Fibroblast of gingiva (primary cell): ENCODE measurements at regions not wholly inside any gene's neighbourhood (a gene's known extent, or its start where the extent isn't known, plus 50 kb on each side); places are given as distances from the start of the nearest gene placed in this dataset.
"Not testable (repeated sequence)": the region's sequence is repeated elsewhere in the genome, so short reads cannot be mapped to it uniquely, and the experiment has no call there.

Experiments
- DNase-seq: peaks from one replicate; pipeline ENCODE4 v3.0.0-alpha.2; 2011; ENCODE audit warnings: low read depth

GRCh38 chr20:51125780-51126179, 102.9 kb upstream of the KCNG1 start:
- DNase-seq: no peak

- no peak for DNase-seq
Observed at GRCh38 chr20:51125105-51125504, 102.2 kb upstream of the KCNG1 start.

GRCh38 chr20:51123887-51124286, 101.0 kb upstream of the KCNG1 start:
- DNase-seq: not testable (repeated sequence)

GRCh38 chr20:51122931-51123658, 100.2 kb upstream of the KCNG1 start:
- DNase-seq: no peak

GRCh38 chr20:51121901-51122412, 99.0 kb upstream of the KCNG1 start:
- no peak for DNase-seq

GRCh38 chr20:51121272-51121671, 98.4 kb upstream of the KCNG1 start:
- no peak for DNase-seq

GRCh38 chr20:51120868-51121267, 98.0 kb upstream of the KCNG1 start:
- no peak for DNase-seq

- no peak for DNase-seq
Observed at GRCh38 chr20:51120438-51120837, 97.5 kb upstream of the KCNG1 start.

GRCh38 chr20:51119914-51120313, 97.0 kb upstream of the KCNG1 start:
- no peak for DNase-seq

- no peak for DNase-seq
Observed at GRCh38 chr20:51118985-51119527, 96.1 kb upstream of the KCNG1 start.

- DNase-seq: no peak
Observed at GRCh38 chr20:51118216-51118615, 95.3 kb upstream of the KCNG1 start.

GRCh38 chr20:51116765-51117686, 94.1 kb upstream of the KCNG1 start:
- no peak for DNase-seq

- no peak for DNase-seq
Observed at GRCh38 chr20:51111290-51111689, 88.4 kb upstream of the KCNG1 start.

GRCh38 chr20:51108638-51109363, 85.9 kb upstream of the KCNG1 start:
- no peak for DNase-seq

GRCh38 chr20:51106011-51106410, 83.1 kb upstream of the KCNG1 start:
- DNase-seq: no peak

GRCh38 chr20:51104960-51105920, 82.3 kb upstream of the KCNG1 start:
- no peak for DNase-seq

GRCh38 chr20:51100617-51101016, 77.7 kb upstream of the KCNG1 start:
- DNase-seq: no peak

- DNase-seq: no peak
Observed at GRCh38 chr20:51098284-51098810, 75.4 kb upstream of the KCNG1 start.

- no peak for DNase-seq
Observed at GRCh38 chr20:51097351-51098120, 74.6 kb upstream of the KCNG1 start.
